ENCODE measurements at regions not wholly inside any gene's neighbourhood (a gene's known extent, or its start where the extent isn't known, plus 50 kb on each side); places are given as distances from the start of the nearest gene placed in this dataset.

- no peak for FAIRE-seq
- no peak overlapping the region for H3K27ac ChIP-seq (ENCODE audit: control insufficient read depth, insufficient read depth, low read length)
- no peak overlapping the region for H3K4me3 ChIP-seq (ENCODE audit: control insufficient read depth in 2 of 3, extremely low read depth in 1 of 3, insufficient read depth in 2 of 3, low read depth in 1 of 3, low read length in 3 of 3)
- no peaks in the 10 kb centered on the region for H3K79me2 ChIP-seq (ENCODE audit: control insufficient read depth, insufficient read depth, low read length)
- H3K9me3 ChIP-seq (ENCODE audit: control insufficient read depth, low read depth, low read length) = no peaks in the 10 kb centered on the region
- H3K4me2 ChIP-seq (ENCODE audit: control insufficient read depth, extremely low read depth, insufficient read depth, low read depth, low read length) = no peak overlapping the region
- dilution Hi-C loops (cut with MboI; ENCODE audit: extremely low pct_ligation_motif_present, low sequenced_read_pairs) = no loop called here
- no peaks in the 10 kb centered on the region for H3K4me1 ChIP-seq (ENCODE audit: control insufficient read depth, extremely low read depth, insufficient read depth, low read length)
- no peaks in the 10 kb centered on the region for H3K36me3 ChIP-seq (ENCODE audit: control insufficient read depth in 2 of 2, extremely low read depth in 1 of 2, insufficient read depth in 2 of 2, low read length in 2 of 2)
- H3K9me1 ChIP-seq (ENCODE audit: control insufficient read depth, extremely low read depth, insufficient read depth, low read length) = no peaks in the 10 kb centered on the region
- H2AFZ ChIP-seq (ENCODE audit: control insufficient read depth, low read length) = no peak overlapping the region
- no peak overlapping the region for H3K9ac ChIP-seq (ENCODE audit: control insufficient read depth, extremely low read depth, insufficient read depth, low read length)
- no peak for TF ChIP-seq CTCF (optimal IDR thresholded peaks at IDR 0.05 in 1 of 3, IDR thresholded peaks at IDR 0.05 in 1 of 3, conservative IDR thresholded peaks at IDR 0.05 in 1 of 3; ENCODE audit: extremely low read depth in 1 of 3, insufficient read depth in 2 of 3, low read length in 3 of 3)
- no peak for TF ChIP-seq EZH2 (IDR thresholded peaks at IDR 0.05; ENCODE audit: low read length)
- no peaks in the 10 kb centered on the region for H4K20me1 ChIP-seq (ENCODE audit: control insufficient read depth, extremely low read depth, insufficient read depth, low read length)
- H3K27me3 ChIP-seq (ENCODE audit: control insufficient read depth, extremely low read depth, insufficient read depth, low read length) = no peaks in the 10 kb centered on the region
- no peak for DNase-seq (ENCODE audit: low read depth, low spot score)
These were observed 87.1 kb downstream of the DIRAS2 start for GRCh38 chr9:90555351-90556057.

DNA sequence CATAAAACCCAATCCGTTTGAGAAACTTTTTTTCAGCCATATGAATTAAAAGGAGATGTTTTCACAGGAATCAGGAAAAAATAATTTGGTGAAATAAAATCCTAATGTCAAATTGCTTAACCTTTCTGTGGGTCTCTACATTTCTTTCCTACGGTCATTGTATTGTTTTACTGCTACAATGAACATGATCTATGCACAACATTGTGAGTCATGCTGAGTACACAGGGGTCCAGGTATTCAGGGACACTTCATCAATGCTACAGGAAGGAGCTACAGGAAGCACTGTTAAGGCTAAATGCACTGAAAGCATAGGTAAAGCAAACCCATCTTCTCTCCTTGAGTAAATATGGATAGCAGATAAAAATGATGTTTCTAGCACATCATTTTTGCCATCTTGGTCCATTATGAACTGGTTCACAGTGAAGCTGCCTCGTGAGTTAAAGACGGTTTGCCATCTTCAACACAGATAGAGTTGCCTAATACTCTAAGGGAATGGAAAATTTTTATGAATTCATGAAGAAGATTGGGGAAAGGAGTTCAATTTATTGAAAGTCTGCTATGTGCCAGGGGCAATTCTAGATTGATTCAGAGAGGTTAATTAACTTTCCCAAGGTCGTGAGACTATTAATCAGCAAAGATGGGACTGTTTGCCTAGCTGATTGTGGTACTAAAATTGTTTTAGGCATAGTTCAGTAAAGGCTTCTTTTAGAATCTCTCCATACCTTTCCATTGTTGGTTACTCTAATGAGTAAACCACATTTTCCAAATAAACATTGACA, 85.5 kb downstream of the DIRAS2 start:
- Histone ChIP-seq H3K36me3 (ENCODE audit: control insufficient read depth in 2 of 2, extremely low read depth in 1 of 2, insufficient read depth in 2 of 2, low read length in 2 of 2) (no peaks in the 10 kb centered on the region), H3K9me1 (ENCODE audit: control insufficient read depth, extremely low read depth, insufficient read depth, low read length) (no peaks in the 10 kb centered on the region), H3K79me2 (ENCODE audit: control insufficient read depth, insufficient read depth, low read length) (no peaks in the 10 kb centered on the region), H3K9me3 (ENCODE audit: control insufficient read depth, low read depth, low read length) (no peaks in the 10 kb centered on the region), H3K4me3 (ENCODE audit: control insufficient read depth in 2 of 3, extremely low read depth in 1 of 3, insufficient read depth in 2 of 3, low read depth in 1 of 3, low read length in 3 of 3) (no peak overlapping the region), H3K27ac (ENCODE audit: control insufficient read depth, insufficient read depth, low read length) (no peak overlapping the region), H3K27me3 (ENCODE audit: control insufficient read depth, extremely low read depth, insufficient read depth, low read length) (no peaks in the 10 kb centered on the region), H2AFZ (ENCODE audit: control insufficient read depth, low read length) (no peak overlapping the region), H3K4me2 (ENCODE audit: control insufficient read depth, extremely low read depth, insufficient read depth, low read depth, low read length) (no peak overlapping the region), H4K20me1 (ENCODE audit: control insufficient read depth, extremely low read depth, insufficient read depth, low read length) (no peaks in the 10 kb centered on the region), H3K4me1 (ENCODE audit: control insufficient read depth, extremely low read depth, insufficient read depth, low read length) (no peaks in the 10 kb centered on the region), H3K9ac (ENCODE audit: control insufficient read depth, extremely low read depth, insufficient read depth, low read length) (no peak overlapping the region)
- dilution Hi-C loops (cut with MboI; ENCODE audit: extremely low pct_ligation_motif_present, low sequenced_read_pairs) = no loop called here
- no peak for TF ChIP-seq EZH2 (IDR thresholded peaks at IDR 0.05; ENCODE audit: low read length)
- TF ChIP-seq CTCF (optimal IDR thresholded peaks at IDR 0.05 in 1 of 3, IDR thresholded peaks at IDR 0.05 in 1 of 3, conservative IDR thresholded peaks at IDR 0.05 in 1 of 3; ENCODE audit: extremely low read depth in 1 of 3, insufficient read depth in 2 of 3, low read length in 3 of 3) = no peak
- FAIRE-seq = no peak
- DNase-seq (ENCODE audit: low read depth, low spot score) = no peak

All from keratinocyte (primary cell).